GM19468 (cell line): ENCODE measurements at regions not wholly inside any gene's neighbourhood (a gene's known extent, or its start where the extent isn't known, plus 50 kb on each side); places are given as distances from the start of the nearest gene placed in this dataset.

Experiments used
- ATAC-seq: cut with Tn5 transposase; IDR thresholded peaks from one replicate; pipeline ENCODE4 v1.9.1; 2021; ENCODE audit warnings: mild to moderate bottlenecking, moderate library complexity, moderate number of reproducible peaks; ENCODE audit not compliant: unreplicated experiment; ENCODE audit errors: extremely low read depth

- no peak for ATAC-seq
Measured at GRCh38 chr2:128466376-128466775, 147.7 kb upstream of the HS6ST1 start.

DNA sequence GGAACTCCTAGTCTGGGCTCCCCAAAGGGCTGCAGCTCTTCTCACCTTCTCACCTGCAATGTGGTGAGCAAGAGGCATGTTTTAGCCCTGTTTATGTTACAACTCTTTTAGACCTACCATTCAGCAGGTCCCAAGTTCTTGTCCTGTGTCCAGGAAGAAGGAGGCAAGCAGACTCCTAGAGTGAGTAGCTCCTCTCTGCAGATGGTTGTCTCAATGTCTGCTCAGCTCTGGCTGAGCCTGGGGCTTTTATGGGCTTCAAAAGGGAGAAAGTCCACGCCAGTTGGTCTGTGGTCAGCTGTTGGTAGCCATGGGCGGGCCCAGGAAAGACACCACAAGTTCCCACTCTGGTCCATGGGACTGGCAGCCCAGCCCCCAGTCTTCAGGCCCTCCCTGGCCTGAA lies 148.1 kb upstream of the HS6ST1 start:
- ATAC-seq = no peak

DNA sequence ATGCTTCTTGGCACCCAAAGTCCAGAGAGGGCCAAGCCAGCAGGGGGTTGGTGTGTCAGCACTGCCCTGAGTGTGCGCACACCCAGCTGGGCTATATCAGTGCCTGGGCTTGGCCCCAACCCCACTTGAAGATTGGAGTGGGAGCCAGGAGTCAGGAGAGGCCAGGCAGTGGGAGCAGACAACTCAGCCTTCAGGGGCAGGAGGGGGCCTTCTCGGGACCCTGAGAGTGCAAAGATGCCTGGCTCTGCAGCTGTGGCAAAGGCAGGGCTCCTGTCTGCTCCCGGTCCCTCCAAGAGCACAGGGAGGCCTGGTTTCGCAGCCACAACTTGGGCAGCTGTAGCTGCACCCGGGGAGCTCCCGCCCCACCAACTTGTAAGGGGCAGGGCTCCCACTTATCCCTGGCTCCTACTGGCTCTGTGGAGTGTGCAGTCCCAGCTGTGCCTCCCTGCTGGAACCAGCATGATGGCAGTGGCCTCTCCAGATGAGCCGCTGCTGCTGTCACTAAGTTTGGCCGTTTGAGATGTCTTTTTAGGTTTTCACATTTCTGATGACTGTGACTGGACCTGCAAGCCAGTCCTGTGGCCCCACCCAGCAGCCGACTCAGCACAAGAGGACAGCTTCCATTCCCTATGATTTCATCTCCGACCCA lies 148.8 kb upstream of the HS6ST1 start:
- ATAC-seq = no peak

DNA sequence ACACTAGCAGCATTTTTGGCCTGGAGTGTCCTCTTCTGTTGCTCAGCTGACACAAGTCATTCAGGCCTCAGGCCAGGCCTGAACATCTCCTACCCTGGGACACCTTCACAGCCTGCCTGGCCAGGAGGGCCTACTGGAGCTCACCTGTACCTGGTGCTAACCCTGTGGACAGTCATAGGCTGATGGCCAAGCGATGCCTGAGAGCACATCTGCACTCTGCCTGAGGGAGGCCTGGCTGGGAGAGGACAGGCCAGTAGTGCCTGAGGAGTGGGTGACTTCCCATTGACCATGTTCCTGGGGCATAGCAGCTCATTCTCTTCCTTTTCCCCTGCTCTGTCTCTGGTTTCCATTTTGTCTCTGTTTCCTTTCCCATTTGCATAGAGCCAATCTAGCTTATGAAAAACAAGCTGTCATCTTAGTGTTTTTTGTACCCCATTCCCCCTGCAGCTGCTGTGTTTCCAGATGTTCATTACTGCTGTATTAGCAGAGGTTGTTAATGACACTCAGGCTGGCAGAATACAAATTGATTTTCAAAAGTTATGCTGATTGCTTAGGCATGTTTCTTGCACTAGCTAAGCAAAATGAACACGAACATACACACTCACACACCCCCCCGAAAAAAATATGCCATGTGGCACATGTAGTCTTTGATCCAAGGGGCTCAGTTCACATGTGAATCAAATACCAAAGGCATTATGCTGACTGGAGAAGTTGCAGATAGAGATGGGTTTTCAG lies 149.7 kb upstream of the HS6ST1 start:
- no peak for ATAC-seq

DNA sequence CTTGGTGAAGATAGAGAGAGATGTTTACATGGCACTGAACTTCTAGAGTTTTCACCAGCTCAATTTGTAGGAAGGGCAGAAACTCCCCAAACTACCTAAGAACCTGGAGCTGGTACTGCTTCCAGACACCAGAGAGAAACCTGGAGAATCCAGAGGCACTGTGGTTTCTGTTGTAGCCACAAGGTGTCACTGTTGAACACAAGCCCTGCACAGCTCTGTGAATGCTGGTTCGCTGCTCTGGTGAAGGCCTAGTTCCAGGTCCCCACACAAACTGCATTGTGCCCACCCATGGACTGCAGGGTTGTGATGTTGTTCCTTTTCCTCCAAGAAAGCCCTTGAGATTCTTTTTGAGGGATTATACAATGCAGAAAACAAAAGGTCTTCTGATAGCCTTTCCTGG lies 150.5 kb upstream of the HS6ST1 start:
- ATAC-seq = no peak

- no peak for ATAC-seq
Measured at GRCh38 chr2:128469875-128470274, 151.2 kb upstream of the HS6ST1 start.

DNA sequence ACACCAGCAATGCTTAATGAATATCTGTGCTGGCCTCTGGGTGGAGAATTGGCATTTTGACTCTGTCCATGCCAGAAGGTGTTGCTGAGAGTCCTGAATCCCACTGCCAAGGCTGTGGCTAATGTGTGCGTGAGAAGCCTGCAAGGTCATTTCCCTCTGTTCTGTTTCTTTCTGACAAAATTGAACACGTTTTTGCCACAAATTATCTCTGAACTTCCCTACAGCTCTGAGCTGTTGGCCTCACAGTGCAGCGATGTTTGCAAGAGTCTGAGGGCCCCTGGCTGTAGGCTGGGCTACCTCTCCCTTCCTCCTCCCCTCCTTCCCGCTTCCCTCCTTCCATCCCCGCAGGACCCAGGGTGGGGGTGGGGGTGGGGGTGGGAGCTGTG lies 154.1 kb upstream of the HS6ST1 start:
- peak; percentile 9 for ATAC-seq

DNA sequence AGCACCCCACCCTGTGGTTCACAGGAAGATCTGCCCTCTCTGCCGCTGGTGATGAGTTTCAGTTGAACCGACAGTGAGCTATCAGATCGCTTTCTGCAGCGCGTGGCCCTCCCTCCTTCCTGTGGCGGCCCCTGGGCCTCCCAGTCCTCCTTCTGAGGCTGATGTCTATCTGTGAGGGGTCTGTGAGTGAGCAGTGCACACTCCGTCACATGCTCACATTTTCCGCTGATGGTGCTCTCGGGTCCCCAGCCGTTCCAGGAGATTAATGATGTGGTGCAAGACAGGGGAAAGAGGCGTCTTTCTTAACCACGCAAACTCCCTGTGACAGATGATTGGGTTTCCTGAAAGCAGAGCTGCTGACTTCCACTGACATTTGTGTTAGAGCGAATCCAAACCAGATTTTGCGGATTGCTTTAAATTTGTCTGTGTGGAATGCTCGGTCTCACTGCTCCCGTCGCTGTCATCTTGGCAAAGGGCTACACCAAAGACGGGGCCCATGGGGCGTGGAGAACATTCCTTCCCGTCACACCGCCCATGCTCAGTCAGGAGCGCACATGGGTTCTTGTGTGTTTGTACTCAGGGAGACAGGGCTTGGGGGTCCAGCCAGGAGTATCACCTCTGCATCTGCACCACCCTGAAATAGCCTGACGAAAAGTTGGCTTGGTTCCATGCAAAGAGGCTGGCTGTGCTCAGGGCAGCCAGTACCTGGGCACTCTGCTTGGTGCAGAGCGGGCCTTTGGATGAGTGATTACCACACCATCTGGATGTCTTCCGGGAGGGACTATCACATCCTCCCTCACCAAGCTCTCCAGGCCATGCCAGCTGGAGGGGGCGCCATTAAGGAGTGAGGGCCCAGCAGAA lies 154.7 kb upstream of the HS6ST1 start:
- ATAC-seq = peak; percentile 31

- no peak for ATAC-seq
Measured at GRCh38 chr2:128474036-128474955, 155.6 kb upstream of the HS6ST1 start.

GRCh38 chr2:128474962-128475361 lies 156.3 kb upstream of the HS6ST1 start:
- no peak for ATAC-seq

- ATAC-seq = no peak
Measured at GRCh38 chr2:128475427-128476211, 157.0 kb upstream of the HS6ST1 start.

DNA sequence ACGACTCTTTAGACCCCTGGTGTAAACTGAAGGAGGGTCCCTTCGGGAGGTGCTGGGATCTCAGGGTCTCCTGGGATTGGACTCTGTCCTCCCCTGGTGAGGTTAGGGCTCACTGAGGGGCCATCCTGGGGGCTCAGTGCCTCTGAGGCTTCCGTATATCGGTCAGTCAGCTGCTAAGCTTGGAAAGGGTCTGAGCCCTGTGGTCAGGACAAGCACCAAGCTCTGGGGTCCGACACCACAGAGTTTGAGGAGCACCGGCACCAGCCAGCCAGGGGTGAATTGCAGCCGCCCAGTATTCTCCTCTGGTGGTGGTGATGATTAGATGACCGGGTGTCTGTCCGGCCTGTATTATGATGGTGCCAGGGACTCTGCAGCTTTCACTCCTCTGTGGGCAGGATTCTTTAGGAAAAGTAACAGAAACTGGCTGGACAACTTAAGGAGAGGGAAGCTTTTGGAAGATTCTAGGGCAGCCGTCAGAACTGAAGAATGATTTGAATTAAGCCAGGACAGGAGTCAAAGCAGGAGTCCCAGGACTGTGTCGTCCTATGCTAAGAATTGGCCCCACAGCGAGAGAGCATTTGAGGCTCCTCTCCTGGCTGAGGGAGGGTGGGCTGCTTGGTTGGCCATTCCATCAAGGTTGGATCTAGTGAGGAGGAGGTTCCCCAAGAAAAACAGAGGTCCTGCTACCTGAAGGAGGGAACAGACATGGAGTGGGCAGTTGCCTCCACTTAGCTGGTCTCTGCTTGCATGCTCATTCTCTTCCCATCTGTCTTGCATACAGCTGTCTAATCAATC lies 158.6 kb upstream of the HS6ST1 start:
- no peak for ATAC-seq

GRCh38 chr2:128477891-128478290 lies 159.2 kb upstream of the HS6ST1 start:
- no peak for ATAC-seq

GRCh38 chr2:128485761-128486639 lies 167.3 kb upstream of the HS6ST1 start:
- ATAC-seq = no peak

DNA sequence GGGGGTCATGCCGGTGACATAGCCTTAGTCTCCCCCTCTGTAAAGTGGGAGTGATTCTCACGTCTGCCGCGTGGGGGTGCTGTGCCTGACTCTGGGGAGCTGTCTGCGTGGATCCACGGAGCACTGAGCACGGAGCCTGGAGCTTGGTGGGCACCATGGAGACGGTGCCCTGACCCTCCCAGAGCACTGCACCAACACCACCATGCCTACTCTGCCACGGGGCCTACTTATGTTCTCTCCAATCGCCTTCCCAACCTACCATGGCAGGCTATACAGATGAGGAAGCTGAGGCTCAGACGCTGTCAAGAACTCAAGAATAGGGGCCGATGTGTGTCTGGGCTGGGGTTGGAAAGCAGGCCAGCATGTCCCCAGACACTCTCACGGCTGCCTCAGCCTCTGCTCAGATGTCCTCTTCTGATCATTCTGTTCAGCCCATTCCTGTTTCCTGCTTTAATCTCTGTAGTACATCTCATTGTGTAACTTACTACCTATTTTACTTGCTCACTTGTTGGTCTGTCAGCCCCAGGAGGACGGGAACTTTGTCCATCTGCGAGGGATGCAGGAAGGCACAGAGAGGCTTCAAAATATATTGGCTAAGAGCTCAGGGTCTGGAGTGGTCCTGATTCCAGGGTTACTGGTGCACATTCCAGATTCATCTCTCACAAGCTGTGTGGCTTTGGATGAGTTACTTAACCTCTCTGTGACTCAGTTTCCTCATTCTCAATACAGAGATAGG lies 168.1 kb upstream of the HS6ST1 start:
- no peak for ATAC-seq

GRCh38 chr2:128487650-128488387 lies 169.2 kb upstream of the HS6ST1 start:
- no peak for ATAC-seq
